GM19438 (cell line): ENCODE measurements at regions not wholly inside any gene's neighbourhood (a gene's known extent, or its start where the extent isn't known, plus 50 kb on each side); places are given as distances from the start of the nearest gene placed in this dataset.

Experiments
- ATAC-seq: cut with Tn5 transposase; IDR thresholded peaks from one replicate; pipeline ENCODE4 v1.9.1; 2021; ENCODE audit warnings: low read depth; ENCODE audit not compliant: unreplicated experiment

GRCh38 chr13:72537395-72537780 is 190.0 kb downstream of the MZT1 start:
- no peak for ATAC-seq

DNA sequence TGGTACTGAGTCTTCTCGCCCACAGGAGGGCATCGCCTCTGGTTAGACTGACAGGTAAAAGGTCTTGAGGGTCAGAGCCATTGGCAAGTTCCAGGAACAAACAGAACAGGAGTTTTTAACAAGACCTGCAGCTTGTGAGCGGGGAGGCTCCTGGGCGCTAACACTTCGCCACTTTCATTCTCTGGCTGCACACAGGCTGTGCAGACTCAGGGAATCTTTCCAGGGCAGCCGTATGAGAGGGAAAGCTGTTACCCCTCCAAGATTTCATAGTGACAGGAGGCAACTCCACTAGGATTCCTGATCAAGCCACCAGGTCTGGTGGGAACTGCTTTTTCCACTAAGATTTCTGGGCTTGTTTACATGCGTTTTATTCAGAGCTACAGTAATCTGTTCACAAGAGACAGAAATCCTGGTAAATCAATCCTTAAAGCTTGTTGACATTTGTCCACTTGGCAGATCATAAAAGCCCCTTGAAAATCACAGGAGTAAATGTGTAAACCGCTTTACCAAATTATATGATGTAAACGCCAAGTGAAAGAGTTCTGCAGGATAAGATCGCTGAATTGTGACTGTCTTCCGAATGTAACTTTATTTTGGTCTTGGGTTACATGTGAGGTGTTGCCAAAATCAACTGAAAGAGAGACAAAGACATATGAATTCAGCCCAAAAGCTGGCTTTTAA is 190.6 kb downstream of the MZT1 start:
- no peak for ATAC-seq

DNA sequence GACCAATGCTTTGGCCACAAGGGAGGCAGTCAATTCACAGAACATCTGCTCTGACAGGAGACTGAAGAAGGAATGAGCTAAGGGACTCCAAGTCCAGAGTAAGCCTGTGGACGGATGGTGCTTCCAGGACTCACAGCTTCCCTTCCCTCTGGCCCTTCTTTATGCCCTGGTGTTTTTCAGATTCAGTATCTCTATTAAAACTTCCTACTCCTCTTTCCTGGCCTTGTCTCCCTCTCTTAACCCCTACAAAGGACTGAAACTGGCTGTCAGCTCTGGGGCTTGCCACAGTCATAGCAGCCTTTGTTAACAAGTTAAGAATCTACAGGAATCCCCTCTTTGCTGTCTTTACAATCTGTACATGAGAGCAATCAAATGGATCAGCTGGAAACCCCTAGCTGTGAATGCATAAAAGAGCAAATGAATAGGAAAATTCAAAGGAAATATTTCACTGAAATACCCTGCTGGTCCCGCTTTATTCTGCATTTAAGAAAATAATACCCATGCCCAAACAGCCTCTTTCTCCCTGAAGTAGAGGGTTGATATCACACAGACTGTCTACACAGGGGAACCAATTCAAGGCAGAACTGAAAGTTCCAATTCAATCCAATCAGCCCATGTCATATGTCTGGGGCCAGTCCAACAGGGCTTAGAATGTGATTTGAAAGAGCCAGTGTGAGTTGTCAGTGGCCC is 192.3 kb downstream of the MZT1 start:
- ATAC-seq: no peak

DNA sequence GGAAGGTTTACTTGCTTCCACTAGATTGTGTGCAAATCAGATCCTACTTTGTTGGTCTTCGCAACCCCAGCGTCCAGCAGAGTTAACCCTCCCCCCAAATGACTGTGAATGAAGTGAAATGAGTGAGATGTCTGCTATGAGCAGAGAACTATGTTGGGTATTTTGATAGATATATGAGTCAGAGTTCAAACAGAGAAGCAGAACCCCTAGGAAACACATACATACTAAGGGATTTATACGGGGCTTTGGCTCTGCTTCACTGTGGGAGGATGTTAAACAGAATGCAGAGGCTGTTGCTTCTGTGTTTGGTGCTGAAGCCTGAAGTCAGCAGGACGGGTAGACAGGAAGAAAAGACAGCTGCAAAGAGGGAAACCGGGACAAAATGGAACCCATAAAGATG is 197.0 kb downstream of the MZT1 start:
- no peak for ATAC-seq

DNA sequence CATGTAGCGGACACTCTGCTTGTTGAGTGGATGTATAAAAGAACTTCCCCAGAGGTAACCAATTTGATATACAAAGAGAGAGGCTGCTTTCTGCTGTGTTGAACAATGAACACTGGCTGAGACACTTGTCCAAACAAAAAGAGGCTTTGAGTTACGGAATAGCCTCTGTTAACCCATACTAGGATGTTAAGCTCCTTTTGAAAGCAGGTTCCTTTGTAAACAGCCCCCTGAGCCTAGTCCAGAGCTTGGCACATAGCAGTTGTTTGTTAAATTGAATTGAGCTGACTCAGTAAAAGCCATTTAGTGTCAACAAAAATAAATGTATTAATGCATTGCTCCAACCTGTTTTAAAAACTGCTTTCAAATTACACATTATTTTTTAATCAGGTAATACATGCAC is 200.1 kb downstream of the MZT1 start:
- ATAC-seq: no peak

- no peak for ATAC-seq
Observed at GRCh38 chr13:72523593-72523992, 203.8 kb downstream of the MZT1 start.

GRCh38 chr13:72523049-72523448 is 204.4 kb downstream of the MZT1 start:
- ATAC-seq: no peak

- ATAC-seq: no peak
Observed at GRCh38 chr13:72521940-72522661, 205.3 kb downstream of the MZT1 start.

GRCh38 chr13:72514146-72514545 is 213.3 kb downstream of the MZT1 start:
- no peak for ATAC-seq

GRCh38 chr13:72508392-72508791 is 219.0 kb downstream of the MZT1 start:
- no peak for ATAC-seq

GRCh38 chr13:72507416-72508199 is 219.8 kb downstream of the MZT1 start:
- no peak for ATAC-seq

GRCh38 chr13:72506706-72507105 is 220.7 kb downstream of the MZT1 start:
- ATAC-seq: no peak

- no peak for ATAC-seq
Observed at GRCh38 chr13:72505376-72505775, 222.1 kb downstream of the MZT1 start.

DNA sequence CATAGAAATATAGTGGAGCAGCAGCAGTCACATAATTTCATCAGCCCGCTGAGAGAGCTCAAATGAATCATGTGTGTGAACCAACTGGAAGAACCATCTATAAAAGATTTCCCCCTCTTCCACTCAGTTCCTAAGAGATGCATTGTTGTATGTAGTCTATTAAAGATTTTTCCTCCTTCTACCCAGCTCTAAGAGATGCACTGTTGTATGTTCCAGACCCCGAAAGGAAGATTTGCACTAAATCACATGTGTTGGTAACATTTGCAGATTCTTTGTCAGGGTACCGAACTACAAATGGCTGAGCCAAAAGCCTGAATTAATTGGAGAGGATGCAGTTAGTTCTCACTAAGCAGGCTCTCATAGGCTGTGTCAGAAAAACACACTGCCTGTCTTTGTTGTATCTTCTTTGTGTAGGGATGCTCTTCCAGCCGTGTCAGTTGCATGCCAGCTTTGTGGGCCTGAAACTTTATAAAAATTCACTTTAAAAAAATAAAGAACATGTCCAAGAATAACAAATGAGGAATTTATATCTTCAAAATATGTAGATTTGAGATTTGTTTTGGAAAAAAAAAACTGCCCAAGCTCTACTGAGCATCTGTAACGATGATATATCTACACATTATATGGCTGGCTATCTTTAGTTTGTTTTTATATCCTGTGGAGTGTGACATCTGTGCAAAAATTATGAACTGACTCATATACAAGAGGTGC is 223.1 kb downstream of the MZT1 start:
- no peak for ATAC-seq

GRCh38 chr13:72500851-72501250 is 226.6 kb downstream of the MZT1 start:
- no peak for ATAC-seq

DNA sequence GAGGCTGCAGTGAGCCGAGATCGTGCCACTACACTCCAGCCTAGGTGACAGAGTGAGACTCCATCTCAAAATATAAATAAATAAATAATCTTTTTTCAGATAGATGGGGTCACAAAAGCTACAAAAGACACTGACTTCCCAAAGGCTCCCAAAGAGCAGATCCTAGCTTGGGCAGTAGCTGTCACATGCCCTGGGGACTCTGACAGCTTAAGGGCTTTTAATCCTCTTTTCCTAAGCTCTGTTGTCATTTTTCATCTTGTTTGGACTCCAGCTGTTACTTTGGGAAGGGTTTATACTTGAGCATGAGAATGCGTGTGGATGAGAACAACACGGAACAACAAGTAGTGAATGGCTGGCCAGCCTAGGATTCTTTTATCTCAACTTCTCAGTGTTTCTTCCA is 231.7 kb downstream of the MZT1 start:
- ATAC-seq: no peak

GRCh38 chr13:72489751-72490150 is 237.7 kb downstream of the MZT1 start:
- ATAC-seq: no peak

GRCh38 chr13:72473321-72473720 is 254.1 kb downstream of the MZT1 start:
- no peak for ATAC-seq

- no peak for ATAC-seq
Observed at GRCh38 chr13:72469906-72470305, 257.5 kb downstream of the MZT1 start.

GRCh38 chr13:72463561-72463960 is 263.9 kb downstream of the MZT1 start:
- ATAC-seq: no peak
